ENCODE measurements at regions not wholly inside any gene's neighbourhood (a gene's known extent, or its start where the extent isn't known, plus 50 kb on each side); places are given as distances from the start of the nearest gene placed in this dataset.

GRCh38 chr9:17018540-17019196, 116.2 kb upstream of the CNTLN start:
- TF ChIP-seq TAF1 (IDR thresholded peaks at IDR 0.05; ENCODE audit: low read depth) (no peak), REST (IDR thresholded peaks at IDR 0.05; ENCODE audit: low read depth) (no peak), TEAD4 (IDR thresholded peaks at IDR 0.05) (no peak), EP300 (IDR thresholded peaks at IDR 0.05; ENCODE audit: borderline replicate concordance) (no peak), MAX (IDR thresholded peaks at IDR 0.05) (no peak), RAD21 (IDR thresholded peaks at IDR 0.05; ENCODE audit: low read depth) (no peak), ZBTB7A (IDR thresholded peaks at IDR 0.05; ENCODE audit: low read depth) (no peak), USF1 (IDR thresholded peaks at IDR 0.05) (no peak), YY1 (IDR thresholded peaks at IDR 0.05; ENCODE audit: low read depth) (no peak), NFIC (IDR thresholded peaks at IDR 0.05) (no peak), CREB1 (IDR thresholded peaks at IDR 0.05; ENCODE audit: low read depth) (no peak), EGR1 (IDR thresholded peaks at IDR 0.05) (no peak)
